ENCODE measurements at regions not wholly inside any gene's neighbourhood (a gene's known extent, or its start where the extent isn't known, plus 50 kb on each side); places are given as distances from the start of the nearest gene placed in this dataset.

DNA sequence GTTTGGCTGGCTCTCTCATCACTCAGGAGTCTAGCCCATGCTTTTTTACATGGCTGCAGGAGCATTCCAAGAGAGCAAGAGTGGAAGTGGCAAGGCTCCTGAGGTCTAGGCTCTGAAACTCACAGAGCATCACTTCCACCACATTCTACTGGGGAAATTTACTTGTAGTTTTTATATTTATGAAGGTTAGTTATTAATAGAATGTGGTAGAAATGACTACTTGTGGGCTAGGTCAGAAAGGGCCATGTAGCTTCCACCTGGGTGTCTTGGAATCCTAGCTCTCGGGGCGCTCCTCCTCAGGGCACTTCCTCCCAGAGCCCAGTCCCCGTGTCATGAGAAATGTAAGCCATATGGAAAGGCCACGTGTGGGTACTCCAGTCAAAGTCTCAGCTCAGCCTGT is 127.0 kb upstream of the CASK start:
- Histone ChIP-seq H3K4me1 (ENCODE audit: control insufficient read depth, insufficient read depth, low read length) (no peaks in the 10 kb centered on the region), H3K36me3 (ENCODE audit: control insufficient read depth, insufficient read depth, low read length) (no peaks in the 10 kb centered on the region), H3K27me3 (ENCODE audit: control insufficient read depth, insufficient read depth, low read length) (no peaks in the 10 kb centered on the region), H3K4me3 (ENCODE audit: low read depth in 2 of 2, low read length in 2 of 2) (no peak overlapping the region), H3K27ac (ENCODE audit: low read length) (no peak overlapping the region), H3K9me3 (ENCODE audit: control insufficient read depth, insufficient read depth, low read depth, low read length) (no peaks in the 10 kb centered on the region)
- no TSS peak for BruUV-seq (replicated peaks)
- no peak for TF ChIP-seq POLR2AphosphoS5 (IDR thresholded peaks at IDR 0.05; ENCODE audit: low read depth, low read length)
- no peak for TF ChIP-seq SIN3A (IDR thresholded peaks at IDR 0.05; ENCODE audit: borderline replicate concordance, insufficient read depth, low read depth, low read length)
- no peak for TF ChIP-seq REST (IDR thresholded peaks at IDR 0.05; ENCODE audit: insufficient read depth in 1 of 2, low read depth in 2 of 2, low read length in 1 of 2)
- TF ChIP-seq, protein P1, sequence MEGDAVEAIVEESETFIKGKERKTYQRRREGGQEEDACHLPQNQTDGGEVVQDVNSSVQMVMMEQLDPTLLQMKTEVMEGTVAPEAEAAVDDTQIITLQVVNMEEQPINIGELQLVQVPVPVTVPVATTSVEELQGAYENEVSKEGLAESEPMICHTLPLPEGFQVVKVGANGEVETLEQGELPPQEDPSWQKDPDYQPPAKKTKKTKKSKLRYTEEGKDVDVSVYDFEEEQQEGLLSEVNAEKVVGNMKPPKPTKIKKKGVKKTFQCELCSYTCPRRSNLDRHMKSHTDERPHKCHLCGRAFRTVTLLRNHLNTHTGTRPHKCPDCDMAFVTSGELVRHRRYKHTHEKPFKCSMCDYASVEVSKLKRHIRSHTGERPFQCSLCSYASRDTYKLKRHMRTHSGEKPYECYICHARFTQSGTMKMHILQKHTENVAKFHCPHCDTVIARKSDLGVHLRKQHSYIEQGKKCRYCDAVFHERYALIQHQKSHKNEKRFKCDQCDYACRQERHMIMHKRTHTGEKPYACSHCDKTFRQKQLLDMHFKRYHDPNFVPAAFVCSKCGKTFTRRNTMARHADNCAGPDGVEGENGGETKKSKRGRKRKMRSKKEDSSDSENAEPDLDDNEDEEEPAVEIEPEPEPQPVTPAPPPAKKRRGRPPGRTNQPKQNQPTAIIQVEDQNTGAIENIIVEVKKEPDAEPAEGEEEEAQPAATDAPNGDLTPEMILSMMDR (IDR thresholded peaks at IDR 0.05): no peak
- no peak for TF ChIP-seq TCF7L2 (IDR thresholded peaks at IDR 0.05; ENCODE audit: low read depth, low read length)
- ATAC-seq (no peak), DNase-seq (ENCODE audit: low read depth, low spot score) (no peak)
- in situ Hi-C loops (cut with HindIII; ENCODE audit: low pct_unique_long_range_greater_than_20kb, low sequenced_read_pairs) (no loop called here), intact Hi-C loops (cut with micrococcal nuclease; ENCODE audit: unreplicated experiment) (no loop called here)
- CTCF ChIA-PET: no interaction called here
- POLR2A ChIA-PET: no interaction called here

GRCh38 chrX:42047886-42048285 is 124.5 kb upstream of the CASK start:
- in situ Hi-C loops (cut with HindIII; ENCODE audit: low pct_unique_long_range_greater_than_20kb, low sequenced_read_pairs): no loop called here
- TF ChIP-seq POLR2AphosphoS5 (IDR thresholded peaks at IDR 0.05; ENCODE audit: low read depth, low read length) (no peak), TCF7L2 (IDR thresholded peaks at IDR 0.05; ENCODE audit: low read depth, low read length) (no peak), SIN3A (IDR thresholded peaks at IDR 0.05; ENCODE audit: borderline replicate concordance, insufficient read depth, low read depth, low read length) (no peak), REST (IDR thresholded peaks at IDR 0.05; ENCODE audit: insufficient read depth in 1 of 2, low read depth in 2 of 2, low read length in 1 of 2) (no peak)
- TF ChIP-seq, protein P1 (IDR thresholded peaks at IDR 0.05): no peak
- no TSS peak for BruUV-seq (replicated peaks)

More at GRCh38 chrX:42047886-42048285, 124.5 kb upstream of the CASK start:
- H3K27me3 ChIP-seq (ENCODE audit: control insufficient read depth, insufficient read depth, low read length): no peaks in the 10 kb centered on the region
- intact Hi-C loops (cut with micrococcal nuclease; ENCODE audit: unreplicated experiment): no loop called here
- H3K36me3 ChIP-seq (ENCODE audit: control insufficient read depth, insufficient read depth, low read length): no peaks in the 10 kb centered on the region
- H3K27ac ChIP-seq (ENCODE audit: low read length): no peak overlapping the region
- no peak overlapping the region for H3K4me3 ChIP-seq (ENCODE audit: low read depth in 2 of 2, low read length in 2 of 2)
- ChIA-PET CTCF (no interaction called here), POLR2A (no interaction called here)
- no peak for DNase-seq (ENCODE audit: low read depth, low spot score)
- H3K4me1 ChIP-seq (ENCODE audit: control insufficient read depth, insufficient read depth, low read length): no peaks in the 10 kb centered on the region
- H3K9me3 ChIP-seq (ENCODE audit: control insufficient read depth, insufficient read depth, low read depth, low read length): no peaks in the 10 kb centered on the region
- no peak for ATAC-seq

Data from Panc1 (cell line).